ENCODE measurements at regions not wholly inside any gene's neighbourhood (a gene's known extent, or its start where the extent isn't known, plus 50 kb on each side); places are given as distances from the start of the nearest gene placed in this dataset.

DNA sequence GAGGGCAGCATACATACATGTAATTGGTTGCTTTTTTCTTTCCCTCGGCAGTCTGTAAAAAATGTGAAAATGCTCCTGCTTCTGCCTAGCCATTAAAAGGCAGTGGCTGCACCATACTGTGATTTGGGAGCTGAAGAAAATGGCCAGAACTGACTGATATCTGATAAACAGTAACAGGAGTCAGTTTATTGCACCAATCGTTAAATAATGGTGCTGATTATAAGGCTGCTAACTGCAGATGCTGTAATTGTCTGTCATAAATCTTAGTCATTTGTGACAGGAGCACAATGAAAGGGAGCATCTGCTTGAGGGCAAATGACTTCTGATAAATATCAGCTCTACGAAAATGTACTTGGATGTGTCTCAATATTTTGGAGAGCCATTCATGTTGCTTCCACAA, 263.1 kb upstream of the DNAJC19 start:
- Histone ChIP-seq H3K27ac (no peak overlapping the region), H3K4me2 (no peak overlapping the region)
- TF ChIP-seq, protein P1, sequence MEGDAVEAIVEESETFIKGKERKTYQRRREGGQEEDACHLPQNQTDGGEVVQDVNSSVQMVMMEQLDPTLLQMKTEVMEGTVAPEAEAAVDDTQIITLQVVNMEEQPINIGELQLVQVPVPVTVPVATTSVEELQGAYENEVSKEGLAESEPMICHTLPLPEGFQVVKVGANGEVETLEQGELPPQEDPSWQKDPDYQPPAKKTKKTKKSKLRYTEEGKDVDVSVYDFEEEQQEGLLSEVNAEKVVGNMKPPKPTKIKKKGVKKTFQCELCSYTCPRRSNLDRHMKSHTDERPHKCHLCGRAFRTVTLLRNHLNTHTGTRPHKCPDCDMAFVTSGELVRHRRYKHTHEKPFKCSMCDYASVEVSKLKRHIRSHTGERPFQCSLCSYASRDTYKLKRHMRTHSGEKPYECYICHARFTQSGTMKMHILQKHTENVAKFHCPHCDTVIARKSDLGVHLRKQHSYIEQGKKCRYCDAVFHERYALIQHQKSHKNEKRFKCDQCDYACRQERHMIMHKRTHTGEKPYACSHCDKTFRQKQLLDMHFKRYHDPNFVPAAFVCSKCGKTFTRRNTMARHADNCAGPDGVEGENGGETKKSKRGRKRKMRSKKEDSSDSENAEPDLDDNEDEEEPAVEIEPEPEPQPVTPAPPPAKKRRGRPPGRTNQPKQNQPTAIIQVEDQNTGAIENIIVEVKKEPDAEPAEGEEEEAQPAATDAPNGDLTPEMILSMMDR (conservative IDR thresholded peaks at IDR 0.05; ENCODE audit: low read depth, low read length): no peak

GRCh38 chr3:181250714-181251113, 261.2 kb upstream of the DNAJC19 start:
- Histone ChIP-seq H3K36me3 (ENCODE audit: insufficient read depth) (no peaks in the 10 kb centered on the region), H3K4me1 (ENCODE audit: low read depth, poor library complexity, severe bottlenecking) (no peaks in the 10 kb centered on the region), H3K4me3 (IDR thresholded peaks at IDR 0.05; ENCODE audit: insufficient read depth, low read depth, low read length) (no peak overlapping the region), H3K4me2 (no peak overlapping the region), H2AFZ (ENCODE audit: low read depth) (no peak overlapping the region), H3K9ac (no peak overlapping the region), H3K27me3 (ENCODE audit: insufficient read depth, low read depth) (no peaks in the 10 kb centered on the region), H4K20me1 (ENCODE audit: insufficient read depth) (no peaks in the 10 kb centered on the region), H3K27ac (no peak overlapping the region), H3K79me2 (ENCODE audit: insufficient read depth, low read depth) (no peaks in the 10 kb centered on the region)
- TF ChIP-seq, protein P1 (conservative IDR thresholded peaks at IDR 0.05; ENCODE audit: low read depth, low read length): no peak

More for the DNA sequence above, 263.1 kb upstream of the DNAJC19 start:
- no peaks in the 10 kb centered on the region for H4K20me1 ChIP-seq (ENCODE audit: insufficient read depth)
- H2AFZ ChIP-seq (ENCODE audit: low read depth): no peak overlapping the region
- H3K9ac ChIP-seq: no peak overlapping the region
- H3K36me3 ChIP-seq (ENCODE audit: insufficient read depth): no peaks in the 10 kb centered on the region
- H3K27me3 ChIP-seq (ENCODE audit: insufficient read depth, low read depth): no peaks in the 10 kb centered on the region
- no peaks in the 10 kb centered on the region for H3K79me2 ChIP-seq (ENCODE audit: insufficient read depth, low read depth)
- H3K4me1 ChIP-seq (ENCODE audit: low read depth, poor library complexity, severe bottlenecking): no peaks in the 10 kb centered on the region
- no peak overlapping the region for H3K4me3 ChIP-seq (IDR thresholded peaks at IDR 0.05; ENCODE audit: insufficient read depth, low read depth, low read length)

DNA sequence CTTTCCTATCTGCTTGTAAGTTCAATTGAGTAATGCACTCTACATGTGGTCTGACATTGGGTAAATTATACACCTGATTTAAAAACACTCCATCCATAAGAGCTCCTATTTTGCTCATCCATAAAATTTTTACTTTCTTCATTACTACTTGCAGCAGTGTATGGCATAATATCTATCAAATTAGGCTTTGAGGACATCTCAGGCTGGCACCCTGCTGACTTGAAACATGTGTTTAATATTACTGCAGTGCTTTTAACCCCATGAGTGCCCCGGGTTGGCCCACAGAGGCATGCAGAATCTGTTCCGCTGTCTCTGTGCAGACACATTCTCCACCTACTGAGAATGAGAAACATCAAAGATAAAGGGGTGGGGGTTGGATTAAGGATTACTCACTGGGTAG, 249.9 kb upstream of the DNAJC19 start:
- H2AFZ ChIP-seq (ENCODE audit: low read depth): no peak overlapping the region
- no peaks in the 10 kb centered on the region for H3K4me1 ChIP-seq (ENCODE audit: low read depth, poor library complexity, severe bottlenecking)
- H3K36me3 ChIP-seq (ENCODE audit: insufficient read depth): no peaks in the 10 kb centered on the region
- H3K4me3 ChIP-seq (IDR thresholded peaks at IDR 0.05; ENCODE audit: insufficient read depth, low read depth, low read length): no peak overlapping the region
- TF ChIP-seq, protein P1 (conservative IDR thresholded peaks at IDR 0.05; ENCODE audit: low read depth, low read length): no peak
- no peaks in the 10 kb centered on the region for H3K27me3 ChIP-seq (ENCODE audit: insufficient read depth, low read depth)
- H3K79me2 ChIP-seq (ENCODE audit: insufficient read depth, low read depth): no peaks in the 10 kb centered on the region
- H3K27ac ChIP-seq: no peak overlapping the region
- no peak overlapping the region for H3K4me2 ChIP-seq
- H3K9ac ChIP-seq: no peak overlapping the region
- no peaks in the 10 kb centered on the region for H4K20me1 ChIP-seq (ENCODE audit: insufficient read depth)

- Histone ChIP-seq H2AFZ (ENCODE audit: low read depth) (no peak overlapping the region), H3K4me1 (ENCODE audit: low read depth, poor library complexity, severe bottlenecking) (no peaks in the 10 kb centered on the region), H3K27ac (no peak overlapping the region), H3K27me3 (ENCODE audit: insufficient read depth, low read depth) (no peaks in the 10 kb centered on the region), H3K4me3 (IDR thresholded peaks at IDR 0.05; ENCODE audit: insufficient read depth, low read depth, low read length) (no peak overlapping the region), H3K4me2 (no peak overlapping the region), H3K9ac (no peak overlapping the region), H3K79me2 (ENCODE audit: insufficient read depth, low read depth) (no peaks in the 10 kb centered on the region), H3K36me3 (ENCODE audit: insufficient read depth) (no peaks in the 10 kb centered on the region), H4K20me1 (ENCODE audit: insufficient read depth) (no peaks in the 10 kb centered on the region)
- TF ChIP-seq, protein P1 (conservative IDR thresholded peaks at IDR 0.05; ENCODE audit: low read depth, low read length): no peak
These were observed 240.7 kb upstream of the DNAJC19 start for GRCh38 chr3:181230258-181230657.
